NCI-H69 (cell line): ENCODE measurements at regions not wholly inside any gene's neighbourhood (a gene's known extent, or its start where the extent isn't known, plus 50 kb on each side); places are given as distances from the start of the nearest gene placed in this dataset.

ENCODE experiments used
- DNase-seq: peaks from one replicate; lab custom pipeline; 2025; lab: John Stamatoyannopoulos, UW

- DNase-seq = no peak
Measured at GRCh38 chr2:42901076-42901640, 108.8 kb upstream of the HAAO start.

- DNase-seq = no peak
Measured at GRCh38 chr2:42900289-42900891, 108.0 kb upstream of the HAAO start.

- DNase-seq = no peak
Measured at GRCh38 chr2:42897358-42897757, 105.0 kb upstream of the HAAO start.

GRCh38 chr2:42895791-42896135, 103.4 kb upstream of the HAAO start:
- DNase-seq = no peak

GRCh38 chr2:42895134-42895790, 102.9 kb upstream of the HAAO start:
- no peak for DNase-seq

- DNase-seq = no peak
Measured at GRCh38 chr2:42893047-42893758, 100.8 kb upstream of the HAAO start.

- DNase-seq = peak; percentile 44
Measured at GRCh38 chr2:42890791-42891355, 98.5 kb upstream of the HAAO start.

- no peak for DNase-seq
Measured at GRCh38 chr2:42888321-42889245, 96.2 kb upstream of the HAAO start.

GRCh38 chr2:42886921-42887320, 94.5 kb upstream of the HAAO start:
- DNase-seq = no peak

- no peak for DNase-seq
Measured at GRCh38 chr2:42882756-42883155, 90.4 kb upstream of the HAAO start.

- peak; percentile 9 for DNase-seq
Measured at GRCh38 chr2:42881732-42882131, 89.3 kb upstream of the HAAO start.

GRCh38 chr2:42880738-42881690, 88.6 kb upstream of the HAAO start:
- no peak for DNase-seq

- DNase-seq = no peak
Measured at GRCh38 chr2:42879913-42880737, 87.7 kb upstream of the HAAO start.

- no peak for DNase-seq
Measured at GRCh38 chr2:42879121-42879705, 86.8 kb upstream of the HAAO start.

GRCh38 chr2:42878581-42878980, 86.2 kb upstream of the HAAO start:
- DNase-seq = no peak

GRCh38 chr2:42877936-42878335, 85.6 kb upstream of the HAAO start:
- no peak for DNase-seq

- no peak for DNase-seq
Measured at GRCh38 chr2:42877511-42877910, 85.1 kb upstream of the HAAO start.

GRCh38 chr2:42876326-42876751, 84.0 kb upstream of the HAAO start:
- DNase-seq = no peak

- no peak for DNase-seq
Measured at GRCh38 chr2:42875880-42876279, 83.5 kb upstream of the HAAO start.
